AG10803 (cell line): ENCODE measurements at regions not wholly inside any gene's neighbourhood (a gene's known extent, or its start where the extent isn't known, plus 50 kb on each side); places are given as distances from the start of the nearest gene placed in this dataset.

Experiments used
- DNase-seq: peaks from one replicate; pipeline ENCODE4 v3.0.0; 2010; ENCODE audit warnings: low read depth
- H3K4me3 ChIP-seq: 2 replicates; pipeline ENCODE4 v1.5.1; 2011; ENCODE audit warnings: mild to moderate bottlenecking, low read length, control low read depth
- CTCF ChIP-seq: conservative IDR thresholded peaks from 2 replicates; pipeline ENCODE4 v1.5.1; 2011; ENCODE audit warnings: mild to moderate bottlenecking, low read length, control low read depth, inconsistent platforms

- TF ChIP-seq CTCF: no peak
- no peak overlapping the region for H3K4me3 ChIP-seq
- DNase-seq: no peak
Measured at GRCh38 chr7:28299556-28299955, 112.8 kb upstream of the CREB5 start.

GRCh38 chr7:28300488-28300887, 111.8 kb upstream of the CREB5 start:
- H3K4me3 ChIP-seq: no peak overlapping the region
- DNase-seq: no peak
- no peak for TF ChIP-seq CTCF

GRCh38 chr7:28301148-28301641, 111.1 kb upstream of the CREB5 start:
- peak; percentile 49 for DNase-seq
- no peak for TF ChIP-seq CTCF
- H3K4me3 ChIP-seq: no peak overlapping the region

DNA sequence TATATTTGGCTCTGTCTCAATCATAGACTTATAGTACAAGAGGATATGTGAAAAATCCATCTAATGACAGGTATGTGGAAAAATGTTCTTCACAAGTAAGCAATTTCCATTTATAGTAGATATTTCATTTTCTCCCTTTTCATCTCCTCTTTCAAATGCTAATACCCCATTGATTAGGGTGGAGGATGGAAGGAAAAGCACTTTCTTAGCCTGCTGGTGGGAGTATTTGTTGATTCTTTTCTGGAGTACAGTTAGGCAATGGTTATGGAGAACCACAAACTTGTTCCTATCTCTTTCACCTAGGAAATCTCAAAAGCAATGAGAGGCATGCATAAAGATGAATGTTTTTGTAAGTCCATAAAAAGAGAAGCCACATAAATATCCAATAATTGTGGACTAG, 108.0 kb upstream of the CREB5 start:
- no peak overlapping the region for H3K4me3 ChIP-seq
- no peak for TF ChIP-seq CTCF
- no peak for DNase-seq

DNA sequence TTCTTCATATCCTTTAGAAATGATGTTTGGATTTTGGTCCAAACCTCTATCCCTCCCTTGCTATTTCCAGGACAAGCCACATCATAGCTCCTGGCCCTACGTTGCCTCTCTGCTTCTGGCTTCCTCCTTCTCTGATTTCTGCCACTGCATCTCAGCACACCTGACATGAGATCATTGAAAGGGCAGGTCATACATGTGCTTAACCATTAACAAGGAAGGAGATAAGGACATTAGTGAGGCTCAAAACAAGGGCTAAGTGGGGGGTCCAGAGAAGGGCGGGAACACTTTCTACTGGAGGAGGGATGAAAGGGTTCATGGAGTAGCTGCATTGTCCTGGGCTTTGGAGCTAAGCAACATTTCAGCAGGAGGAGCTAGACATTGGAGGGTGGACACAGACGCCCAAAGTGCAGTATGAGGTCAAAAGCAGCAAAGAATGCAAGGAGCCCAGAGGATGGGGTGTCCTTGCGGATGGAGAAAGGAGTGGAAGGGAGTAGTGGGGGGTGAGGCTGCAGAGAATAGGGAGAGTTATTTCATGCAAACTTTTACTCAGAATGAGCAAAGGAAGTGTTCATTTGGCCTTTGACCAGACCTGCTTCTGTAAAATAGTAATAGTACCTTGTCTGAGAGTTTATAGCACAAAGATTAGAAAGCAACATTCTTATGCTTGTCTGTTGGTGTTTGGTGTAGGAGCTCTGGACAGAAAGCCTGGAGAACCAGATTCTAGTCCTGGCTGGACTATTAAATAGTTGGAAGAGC, 102.4 kb upstream of the CREB5 start:
- DNase-seq: no peak
- H3K4me3 ChIP-seq: no peak overlapping the region
- TF ChIP-seq CTCF: no peak

- H3K4me3 ChIP-seq: no peak overlapping the region
- no peak for DNase-seq
- TF ChIP-seq CTCF: no peak
Measured at GRCh38 chr7:28310460-28310848, 101.9 kb upstream of the CREB5 start.

- DNase-seq: no peak
- TF ChIP-seq CTCF: no peak
Measured at GRCh38 chr7:28311670-28312069, 100.6 kb upstream of the CREB5 start.

More at GRCh38 chr7:28311670-28312069, 100.6 kb upstream of the CREB5 start:
- H3K4me3 ChIP-seq: no peak overlapping the region
